ENCODE measurements at regions not wholly inside any gene's neighbourhood (a gene's known extent, or its start where the extent isn't known, plus 50 kb on each side); places are given as distances from the start of the nearest gene placed in this dataset.

- TF ChIP-seq POLR2A (IDR thresholded peaks at IDR 0.05) (no peak), CTCF (IDR thresholded peaks at IDR 0.05) (no peak)
Measured at GRCh38 chr3:27629366-27629765, 92.8 kb downstream of the EOMES start.

All from testis (tissue), 2 donors.